DOHH2 (cell line): ENCODE measurements at regions not wholly inside any gene's neighbourhood (a gene's known extent, or its start where the extent isn't known, plus 50 kb on each side); places are given as distances from the start of the nearest gene placed in this dataset.

Experiments used
- H3F3A ChIP-seq: fragments of 200-600 bp; sonication (generic), shearing (Covaris generic); 2 replicates; pipeline ENCODE4 v1.6.0; 2016; ENCODE audit warnings: antibody characterized with exemption, mild to moderate bottlenecking; ENCODE audit not compliant: control insufficient read depth, insufficient read depth
- H3K27ac ChIP-seq: fragments of 200-600 bp; sonication (generic); 2 replicates; pipeline ENCODE4 v1.5.1; 2014; ENCODE audit warnings: low read depth, mild to moderate bottlenecking, low read length, moderate library complexity
- H3K27me3 ChIP-seq: fragments of 200-600 bp; sonication (generic); 2 replicates; pipeline ENCODE4 v1.6.1; 2014; ENCODE audit warnings: mild to moderate bottlenecking, low read length, mixed read lengths; ENCODE audit not compliant: control insufficient read depth
- H3K36me3 ChIP-seq: fragments of 200-600 bp; sonication (generic); 2 replicates; pipeline ENCODE4 v1.6.1; 2014; ENCODE audit warnings: mild to moderate bottlenecking, low read length, moderate library complexity, mixed read lengths; ENCODE audit not compliant: control insufficient read depth
- H3K4me1 ChIP-seq: fragments of 200-600 bp; sonication (generic); 2 replicates; pipeline ENCODE4 v1.6.1; 2014; ENCODE audit warnings: mild to moderate bottlenecking, low read length, mixed read lengths; ENCODE audit not compliant: control insufficient read depth
- H3K4me2 ChIP-seq: fragments of 200-600 bp; sonication (generic); 2 replicates; pipeline ENCODE4 v1.6.0; 2014; ENCODE audit warnings: mild to moderate bottlenecking, low read length, moderate library complexity
- H3K4me3 ChIP-seq: fragments of 200-600 bp; sonication (generic); 2 replicates; pipeline ENCODE4 v1.5.1; 2014; ENCODE audit warnings: mild to moderate bottlenecking, low read length, mixed read lengths
- H3K79me2 ChIP-seq: fragments of 200-600 bp; sonication (generic); 2 replicates; pipeline ENCODE4 v1.6.1; 2014; ENCODE audit warnings: mild to moderate bottlenecking, low read length, mixed read lengths; ENCODE audit not compliant: control insufficient read depth
- H3K9me2 ChIP-seq: fragments of 200-600 bp; sonication (generic); replicated peaks from 2 replicates; pipeline ENCODE4 v1.6.1; 2014; ENCODE audit warnings: mild to moderate bottlenecking, low read length, mixed read lengths; ENCODE audit not compliant: control insufficient read depth
- H3K9me3 ChIP-seq: fragments of 200-600 bp; sonication (generic); 2 replicates; pipeline ENCODE4 v1.6.1; 2014; ENCODE audit warnings: antibody characterized with exemption, low read length, mixed read lengths; ENCODE audit not compliant: control insufficient read depth, insufficient read depth
- H4K20me1 ChIP-seq: fragments of 200-600 bp; sonication (generic); 2 replicates; pipeline ENCODE4 v1.6.0; 2014; ENCODE audit warnings: low read depth, mild to moderate bottlenecking, antibody characterized with exemption, low read length, moderate library complexity; ENCODE audit not compliant: control insufficient read depth, insufficient read depth
- EZH2phosphoT487 ChIP-seq: fragments of 200-600 bp; sonication (generic); IDR thresholded peaks from 2 replicates; pipeline ENCODE4 v1.6.1; 2017; ENCODE audit warnings: borderline replicate concordance, mild to moderate bottlenecking, antibody characterized with exemption, low read length, moderate library complexity, mixed read lengths
- TF ChIP-seq, protein P1 (sequence below): fragments of 200-600 bp; sonication (generic); IDR thresholded peaks from one replicate; pipeline ENCODE4 v1.5.1; 2014; ENCODE audit warnings: antibody characterized with exemption, mild to moderate bottlenecking, low read depth, low read length; ENCODE audit not compliant: poor library complexity, severe bottlenecking

DNA sequence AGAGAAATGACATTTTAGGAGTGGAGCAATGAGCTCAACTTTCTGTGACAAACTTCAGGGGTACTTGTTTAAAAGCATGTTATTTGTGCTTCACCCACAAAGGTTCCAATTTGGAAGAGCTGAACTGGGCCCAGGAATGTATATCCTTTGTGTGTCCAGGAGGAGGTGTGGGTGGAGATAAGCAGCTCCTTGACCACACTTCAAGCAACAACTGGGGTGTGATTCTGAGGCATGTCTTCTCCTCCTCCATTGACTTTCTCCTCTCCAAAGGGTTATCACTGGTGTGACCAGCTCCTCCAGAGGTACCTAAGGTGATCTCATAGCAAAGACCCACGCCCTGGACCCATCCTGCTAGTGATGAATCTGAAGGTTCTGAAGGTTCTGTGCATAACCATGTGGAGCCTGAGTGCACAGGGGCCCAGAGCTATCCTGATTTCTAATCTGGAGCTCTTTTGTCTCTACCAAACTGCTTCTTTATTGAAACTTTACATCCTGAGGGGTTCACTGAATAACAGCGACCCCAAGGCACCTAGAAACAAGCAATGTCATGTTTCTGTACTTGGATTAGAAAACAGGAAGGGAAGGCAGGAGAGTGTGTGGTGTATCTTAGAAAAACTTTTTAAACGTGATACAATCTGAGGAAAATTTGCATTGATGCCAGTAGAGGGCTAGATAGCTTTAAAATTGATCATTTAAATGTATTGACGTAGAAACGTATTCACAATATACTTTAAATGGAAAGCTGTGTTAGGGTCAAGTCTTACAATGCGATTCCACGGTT lies 60.9 kb upstream of the CD93 start:
- H3K4me3 ChIP-seq: no peak overlapping the region
- no peaks in the 10 kb centered on the region for H3K9me2 ChIP-seq
- no peaks in the 10 kb centered on the region for H3F3A ChIP-seq
- no peak overlapping the region for H3K4me2 ChIP-seq
- no peaks in the 10 kb centered on the region for H3K9me3 ChIP-seq
- H3K79me2 ChIP-seq: no peaks in the 10 kb centered on the region
- H3K27me3 ChIP-seq: no peaks in the 10 kb centered on the region
- no peak overlapping the region for H3K27ac ChIP-seq
- H3K4me1 ChIP-seq: no peaks in the 10 kb centered on the region
- no peak for TF ChIP-seq EZH2phosphoT487
- TF ChIP-seq, protein P1, sequence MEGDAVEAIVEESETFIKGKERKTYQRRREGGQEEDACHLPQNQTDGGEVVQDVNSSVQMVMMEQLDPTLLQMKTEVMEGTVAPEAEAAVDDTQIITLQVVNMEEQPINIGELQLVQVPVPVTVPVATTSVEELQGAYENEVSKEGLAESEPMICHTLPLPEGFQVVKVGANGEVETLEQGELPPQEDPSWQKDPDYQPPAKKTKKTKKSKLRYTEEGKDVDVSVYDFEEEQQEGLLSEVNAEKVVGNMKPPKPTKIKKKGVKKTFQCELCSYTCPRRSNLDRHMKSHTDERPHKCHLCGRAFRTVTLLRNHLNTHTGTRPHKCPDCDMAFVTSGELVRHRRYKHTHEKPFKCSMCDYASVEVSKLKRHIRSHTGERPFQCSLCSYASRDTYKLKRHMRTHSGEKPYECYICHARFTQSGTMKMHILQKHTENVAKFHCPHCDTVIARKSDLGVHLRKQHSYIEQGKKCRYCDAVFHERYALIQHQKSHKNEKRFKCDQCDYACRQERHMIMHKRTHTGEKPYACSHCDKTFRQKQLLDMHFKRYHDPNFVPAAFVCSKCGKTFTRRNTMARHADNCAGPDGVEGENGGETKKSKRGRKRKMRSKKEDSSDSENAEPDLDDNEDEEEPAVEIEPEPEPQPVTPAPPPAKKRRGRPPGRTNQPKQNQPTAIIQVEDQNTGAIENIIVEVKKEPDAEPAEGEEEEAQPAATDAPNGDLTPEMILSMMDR: no peak
- no peaks in the 10 kb centered on the region for H3K36me3 ChIP-seq
- H4K20me1 ChIP-seq: no peaks in the 10 kb centered on the region

DNA sequence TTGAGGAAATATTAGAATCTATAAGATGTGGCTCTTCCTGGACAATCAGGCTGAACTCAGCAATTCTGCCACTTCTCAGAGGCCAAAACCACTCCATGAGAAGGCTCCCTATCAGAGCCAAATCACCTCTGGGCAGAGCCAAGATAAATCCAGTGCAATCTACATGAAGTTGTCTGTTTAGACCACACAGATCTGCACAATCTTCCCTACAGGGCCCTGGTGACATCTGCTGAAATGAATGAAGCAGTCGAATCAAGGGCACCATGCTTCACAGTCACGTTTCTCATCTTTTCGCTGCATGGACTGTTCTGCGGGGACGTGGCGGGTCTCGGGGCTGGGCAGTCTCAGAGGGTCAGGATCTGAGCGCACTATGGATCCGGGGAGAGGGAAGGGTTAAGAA lies 60.1 kb upstream of the CD93 start:
- no peak overlapping the region for H3K4me2 ChIP-seq
- no peaks in the 10 kb centered on the region for H3K27me3 ChIP-seq
- H3K79me2 ChIP-seq: no peaks in the 10 kb centered on the region
- H3F3A ChIP-seq: no peaks in the 10 kb centered on the region
- no peaks in the 10 kb centered on the region for H3K9me2 ChIP-seq
- H3K4me1 ChIP-seq: no peaks in the 10 kb centered on the region
- H4K20me1 ChIP-seq: no peaks in the 10 kb centered on the region
- no peak for TF ChIP-seq EZH2phosphoT487
- TF ChIP-seq, protein P1: no peak
- no peaks in the 10 kb centered on the region for H3K9me3 ChIP-seq
- H3K36me3 ChIP-seq: no peaks in the 10 kb centered on the region
- H3K27ac ChIP-seq: no peak overlapping the region
- no peak overlapping the region for H3K4me3 ChIP-seq

DNA sequence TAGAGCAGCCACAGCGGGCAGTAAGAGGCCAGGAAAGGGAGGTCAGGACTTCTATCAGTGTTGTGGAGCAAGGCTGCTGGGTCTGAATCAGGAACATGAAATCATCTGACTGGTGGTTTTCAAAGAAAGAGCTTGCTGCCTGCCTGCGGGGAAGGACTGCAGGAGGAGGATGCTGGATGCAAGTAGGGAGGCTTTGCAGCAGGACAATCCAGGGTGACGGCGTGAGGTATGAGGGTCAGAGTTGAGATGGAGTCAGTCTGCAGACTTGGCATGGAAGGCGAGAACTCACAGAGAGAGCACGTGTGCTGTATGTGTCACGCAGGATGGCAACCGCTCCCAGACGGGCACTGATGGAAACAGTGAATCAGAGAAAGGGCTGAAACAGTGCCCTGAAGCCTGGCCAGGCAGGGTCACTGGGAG lies 59.2 kb upstream of the CD93 start:
- Histone ChIP-seq H3K4me3 (no peak overlapping the region), H3F3A (no peaks in the 10 kb centered on the region), H4K20me1 (no peaks in the 10 kb centered on the region), H3K27ac (no peak overlapping the region), H3K27me3 (no peaks in the 10 kb centered on the region), H3K4me2 (no peak overlapping the region), H3K9me2 (no peaks in the 10 kb centered on the region), H3K4me1 (no peaks in the 10 kb centered on the region), H3K79me2 (no peaks in the 10 kb centered on the region), H3K9me3 (no peaks in the 10 kb centered on the region), H3K36me3 (no peaks in the 10 kb centered on the region)
- TF ChIP-seq EZH2phosphoT487: no peak
- TF ChIP-seq, protein P1: no peak
